ENCODE measurements at regions not wholly inside any gene's neighbourhood (a gene's known extent, or its start where the extent isn't known, plus 50 kb on each side); places are given as distances from the start of the nearest gene placed in this dataset.

- no peak for TF ChIP-seq CTCF (IDR thresholded peaks at IDR 0.05)
- no peak for TF ChIP-seq ZFX (IDR thresholded peaks at IDR 0.05; ENCODE audit: borderline replicate concordance)
These were observed 542.7 kb upstream of the ADAMTS9 start for GRCh38 chr3:65230261-65231139.
